ENCODE measurements at regions not wholly inside any gene's neighbourhood (a gene's known extent, or its start where the extent isn't known, plus 50 kb on each side); places are given as distances from the start of the nearest gene placed in this dataset.

DNA sequence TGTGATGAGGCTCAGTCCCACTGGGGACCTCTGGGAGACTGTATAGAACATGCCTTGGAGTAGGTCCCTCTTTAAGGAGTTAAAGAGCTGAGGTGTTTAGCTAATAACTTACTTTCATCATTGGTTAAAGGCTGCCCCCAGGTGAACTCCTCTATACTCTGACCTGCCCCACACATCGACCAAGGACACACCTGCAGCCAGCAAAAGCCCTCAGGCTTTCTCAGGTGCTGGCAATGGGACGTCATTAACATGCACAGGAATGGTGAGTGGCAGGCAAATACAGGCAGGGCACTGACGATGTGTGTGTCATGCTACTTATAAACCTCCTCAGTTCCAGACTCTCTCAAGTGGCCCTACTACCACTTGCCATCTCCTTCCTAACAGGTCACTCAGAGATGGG is 366.4 kb downstream of the KIF16B start (continued):
- TF ChIP-seq, protein P1, sequence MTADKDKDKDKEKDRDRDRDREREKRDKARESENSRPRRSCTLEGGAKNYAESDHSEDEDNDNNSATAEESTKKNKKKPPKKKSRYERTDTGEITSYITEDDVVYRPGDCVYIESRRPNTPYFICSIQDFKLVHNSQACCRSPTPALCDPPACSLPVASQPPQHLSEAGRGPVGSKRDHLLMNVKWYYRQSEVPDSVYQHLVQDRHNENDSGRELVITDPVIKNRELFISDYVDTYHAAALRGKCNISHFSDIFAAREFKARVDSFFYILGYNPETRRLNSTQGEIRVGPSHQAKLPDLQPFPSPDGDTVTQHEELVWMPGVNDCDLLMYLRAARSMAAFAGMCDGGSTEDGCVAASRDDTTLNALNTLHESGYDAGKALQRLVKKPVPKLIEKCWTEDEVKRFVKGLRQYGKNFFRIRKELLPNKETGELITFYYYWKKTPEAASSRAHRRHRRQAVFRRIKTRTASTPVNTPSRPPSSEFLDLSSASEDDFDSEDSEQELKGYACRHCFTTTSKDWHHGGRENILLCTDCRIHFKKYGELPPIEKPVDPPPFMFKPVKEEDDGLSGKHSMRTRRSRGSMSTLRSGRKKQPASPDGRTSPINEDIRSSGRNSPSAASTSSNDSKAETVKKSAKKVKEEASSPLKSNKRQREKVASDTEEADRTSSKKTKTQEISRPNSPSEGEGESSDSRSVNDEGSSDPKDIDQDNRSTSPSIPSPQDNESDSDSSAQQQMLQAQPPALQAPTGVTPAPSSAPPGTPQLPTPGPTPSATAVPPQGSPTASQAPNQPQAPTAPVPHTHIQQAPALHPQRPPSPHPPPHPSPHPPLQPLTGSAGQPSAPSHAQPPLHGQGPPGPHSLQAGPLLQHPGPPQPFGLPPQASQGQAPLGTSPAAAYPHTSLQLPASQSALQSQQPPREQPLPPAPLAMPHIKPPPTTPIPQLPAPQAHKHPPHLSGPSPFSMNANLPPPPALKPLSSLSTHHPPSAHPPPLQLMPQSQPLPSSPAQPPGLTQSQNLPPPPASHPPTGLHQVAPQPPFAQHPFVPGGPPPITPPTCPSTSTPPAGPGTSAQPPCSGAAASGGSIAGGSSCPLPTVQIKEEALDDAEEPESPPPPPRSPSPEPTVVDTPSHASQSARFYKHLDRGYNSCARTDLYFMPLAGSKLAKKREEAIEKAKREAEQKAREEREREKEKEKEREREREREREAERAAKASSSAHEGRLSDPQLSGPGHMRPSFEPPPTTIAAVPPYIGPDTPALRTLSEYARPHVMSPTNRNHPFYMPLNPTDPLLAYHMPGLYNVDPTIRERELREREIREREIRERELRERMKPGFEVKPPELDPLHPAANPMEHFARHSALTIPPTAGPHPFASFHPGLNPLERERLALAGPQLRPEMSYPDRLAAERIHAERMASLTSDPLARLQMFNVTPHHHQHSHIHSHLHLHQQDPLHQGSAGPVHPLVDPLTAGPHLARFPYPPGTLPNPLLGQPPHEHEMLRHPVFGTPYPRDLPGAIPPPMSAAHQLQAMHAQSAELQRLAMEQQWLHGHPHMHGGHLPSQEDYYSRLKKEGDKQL (CRISPR knock-in tag; IDR thresholded peaks at IDR 0.05; ENCODE audit: borderline replicate concordance): no peak

DNA sequence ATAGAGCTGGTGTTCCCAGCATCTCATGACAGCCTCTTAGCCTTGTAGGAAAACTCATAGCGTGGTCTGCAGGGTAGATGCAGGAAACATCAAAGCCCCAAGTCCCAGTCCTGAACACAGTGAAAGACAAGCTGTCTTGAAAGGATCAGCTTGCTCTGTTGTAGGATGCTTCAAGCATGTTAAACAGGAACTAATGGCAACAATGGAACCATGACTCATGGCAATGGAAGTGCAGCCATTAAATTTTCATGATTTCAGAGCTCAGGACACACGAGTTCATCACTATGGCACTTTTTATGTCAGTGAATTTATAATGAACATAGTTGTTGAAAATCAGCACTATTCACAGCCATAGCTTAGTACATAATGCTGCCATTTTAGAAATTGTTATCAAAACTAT is 367.7 kb downstream of the KIF16B start:
- no TSS peak for BruUV-seq (replicated peaks)
- Histone ChIP-seq H3K4me2 (ENCODE audit: insufficient read depth, low read length) (no peak overlapping the region), H3K4me1 (replicated peaks in 1 of 2; ENCODE audit: control insufficient read depth in 2 of 2, insufficient read depth in 2 of 2, low read length in 2 of 2) (no peaks in the 10 kb centered on the region), H4K20me1 (replicated peaks; ENCODE audit: control insufficient read depth, insufficient read depth, low read length) (no peaks in the 10 kb centered on the region), H3K9ac (ENCODE audit: insufficient read depth in 1 of 2, low read depth in 2 of 2, low read length in 2 of 2) (no peak overlapping the region), H3K27me3 (ENCODE audit: control insufficient read depth in 2 of 2, insufficient read depth in 2 of 2, low read length in 2 of 2) (no peaks in the 10 kb centered on the region), H3K9me3 (replicated peaks; ENCODE audit: control insufficient read depth, insufficient read depth, low read depth, low read length) (no peaks in the 10 kb centered on the region), H2AFZ (ENCODE audit: low read depth, low read length) (no peak overlapping the region), H3K27ac (ENCODE audit: extremely low read depth, low read depth, low read length) (no peak overlapping the region), H3K36me3 (ENCODE audit: control insufficient read depth, insufficient read depth, low read length) (no peaks in the 10 kb centered on the region), H3K4me3 (no peak overlapping the region), H3K79me2 (ENCODE audit: control insufficient read depth, insufficient read depth, low read length) (no peaks in the 10 kb centered on the region), H3K9me1 (ENCODE audit: control insufficient read depth, insufficient read depth, low read length) (no peaks in the 10 kb centered on the region)
- in situ Hi-C loops (cut with MboI): no loop called here
- intact Hi-C loops (cut with micrococcal nuclease): no loop called here
- WGBS (ENCODE audit: insufficient coverage, low coverage, missing lambda C conversion rate): 0% methylated on average over 2 of the region's 2 CpGs
- DNase-seq (ENCODE audit: extremely low read depth in 1 of 4, low spot score in 3 of 4) (no peak), ATAC-seq (no peak), FAIRE-seq (no peak)
- ChIA-PET CTCF (ENCODE audit: low intra/inter-chr PET ratio) (no interaction called here), POLR2A (no interaction called here)
- TF ChIP-seq ZNF551 (CRISPR knock-in tag; IDR thresholded peaks at IDR 0.05): no peak
- TF ChIP-seq ZNF165 (CRISPR knock-in tag; IDR thresholded peaks at IDR 0.05; ENCODE audit: borderline replicate concordance): no peak
- TF ChIP-seq, protein P2, sequence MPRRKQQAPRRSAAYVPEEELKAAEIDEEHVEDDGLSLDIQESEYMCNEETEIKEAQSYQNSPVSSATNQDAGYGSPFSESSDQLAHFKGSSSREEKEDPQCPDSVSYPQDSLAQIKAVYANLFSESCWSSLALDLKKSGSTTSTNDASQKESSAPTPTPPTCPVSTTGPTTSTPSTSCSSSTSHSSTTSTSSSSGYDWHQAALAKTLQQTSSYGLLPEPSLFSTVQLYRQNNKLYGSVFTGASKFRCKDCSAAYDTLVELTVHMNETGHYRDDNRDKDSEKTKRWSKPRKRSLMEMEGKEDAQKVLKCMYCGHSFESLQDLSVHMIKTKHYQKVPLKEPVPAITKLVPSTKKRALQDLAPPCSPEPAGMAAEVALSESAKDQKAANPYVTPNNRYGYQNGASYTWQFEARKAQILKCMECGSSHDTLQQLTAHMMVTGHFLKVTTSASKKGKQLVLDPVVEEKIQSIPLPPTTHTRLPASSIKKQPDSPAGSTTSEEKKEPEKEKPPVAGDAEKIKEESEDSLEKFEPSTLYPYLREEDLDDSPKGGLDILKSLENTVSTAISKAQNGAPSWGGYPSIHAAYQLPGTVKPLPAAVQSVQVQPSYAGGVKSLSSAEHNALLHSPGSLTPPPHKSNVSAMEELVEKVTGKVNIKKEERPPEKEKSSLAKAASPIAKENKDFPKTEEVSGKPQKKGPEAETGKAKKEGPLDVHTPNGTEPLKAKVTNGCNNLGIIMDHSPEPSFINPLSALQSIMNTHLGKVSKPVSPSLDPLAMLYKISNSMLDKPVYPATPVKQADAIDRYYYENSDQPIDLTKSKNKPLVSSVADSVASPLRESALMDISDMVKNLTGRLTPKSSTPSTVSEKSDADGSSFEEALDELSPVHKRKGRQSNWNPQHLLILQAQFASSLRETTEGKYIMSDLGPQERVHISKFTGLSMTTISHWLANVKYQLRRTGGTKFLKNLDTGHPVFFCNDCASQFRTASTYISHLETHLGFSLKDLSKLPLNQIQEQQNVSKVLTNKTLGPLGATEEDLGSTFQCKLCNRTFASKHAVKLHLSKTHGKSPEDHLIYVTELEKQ (CRISPR knock-in tag; IDR thresholded peaks at IDR 0.05): no peak
- TF ChIP-seq, protein P3, sequence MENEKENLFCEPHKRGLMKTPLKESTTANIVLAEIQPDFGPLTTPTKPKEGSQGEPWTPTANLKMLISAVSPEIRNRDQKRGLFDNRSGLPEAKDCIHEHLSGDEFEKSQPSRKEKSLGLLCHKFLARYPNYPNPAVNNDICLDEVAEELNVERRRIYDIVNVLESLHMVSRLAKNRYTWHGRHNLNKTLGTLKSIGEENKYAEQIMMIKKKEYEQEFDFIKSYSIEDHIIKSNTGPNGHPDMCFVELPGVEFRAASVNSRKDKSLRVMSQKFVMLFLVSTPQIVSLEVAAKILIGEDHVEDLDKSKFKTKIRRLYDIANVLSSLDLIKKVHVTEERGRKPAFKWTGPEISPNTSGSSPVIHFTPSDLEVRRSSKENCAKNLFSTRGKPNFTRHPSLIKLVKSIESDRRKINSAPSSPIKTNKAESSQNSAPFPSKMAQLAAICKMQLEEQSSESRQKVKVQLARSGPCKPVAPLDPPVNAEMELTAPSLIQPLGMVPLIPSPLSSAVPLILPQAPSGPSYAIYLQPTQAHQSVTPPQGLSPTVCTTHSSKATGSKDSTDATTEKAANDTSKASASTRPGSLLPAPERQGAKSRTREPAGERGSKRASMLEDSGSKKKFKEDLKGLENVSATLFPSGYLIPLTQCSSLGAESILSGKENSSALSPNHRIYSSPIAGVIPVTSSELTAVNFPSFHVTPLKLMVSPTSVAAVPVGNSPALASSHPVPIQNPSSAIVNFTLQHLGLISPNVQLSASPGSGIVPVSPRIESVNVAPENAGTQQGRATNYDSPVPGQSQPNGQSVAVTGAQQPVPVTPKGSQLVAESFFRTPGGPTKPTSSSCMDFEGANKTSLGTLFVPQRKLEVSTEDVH (IDR thresholded peaks at IDR 0.05; ENCODE audit: low read depth, partially characterized antibody): no peak
- TF ChIP-seq, protein P4, sequence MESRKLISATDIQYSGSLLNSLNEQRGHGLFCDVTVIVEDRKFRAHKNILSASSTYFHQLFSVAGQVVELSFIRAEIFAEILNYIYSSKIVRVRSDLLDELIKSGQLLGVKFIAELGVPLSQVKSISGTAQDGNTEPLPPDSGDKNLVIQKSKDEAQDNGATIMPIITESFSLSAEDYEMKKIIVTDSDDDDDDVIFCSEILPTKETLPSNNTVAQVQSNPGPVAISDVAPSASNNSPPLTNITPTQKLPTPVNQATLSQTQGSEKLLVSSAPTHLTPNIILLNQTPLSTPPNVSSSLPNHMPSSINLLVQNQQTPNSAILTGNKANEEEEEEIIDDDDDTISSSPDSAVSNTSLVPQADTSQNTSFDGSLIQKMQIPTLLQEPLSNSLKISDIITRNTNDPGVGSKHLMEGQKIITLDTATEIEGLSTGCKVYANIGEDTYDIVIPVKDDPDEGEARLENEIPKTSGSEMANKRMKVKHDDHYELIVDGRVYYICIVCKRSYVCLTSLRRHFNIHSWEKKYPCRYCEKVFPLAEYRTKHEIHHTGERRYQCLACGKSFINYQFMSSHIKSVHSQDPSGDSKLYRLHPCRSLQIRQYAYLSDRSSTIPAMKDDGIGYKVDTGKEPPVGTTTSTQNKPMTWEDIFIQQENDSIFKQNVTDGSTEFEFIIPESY (CRISPR knock-in tag; IDR thresholded peaks at IDR 0.05): no peak
- no peak for TF ChIP-seq ZNF668 (CRISPR knock-in tag; IDR thresholded peaks at IDR 0.05)

All from K562 (cell line).